ENCODE measurements at regions not wholly inside any gene's neighbourhood (a gene's known extent, or its start where the extent isn't known, plus 50 kb on each side); places are given as distances from the start of the nearest gene placed in this dataset.

DNA sequence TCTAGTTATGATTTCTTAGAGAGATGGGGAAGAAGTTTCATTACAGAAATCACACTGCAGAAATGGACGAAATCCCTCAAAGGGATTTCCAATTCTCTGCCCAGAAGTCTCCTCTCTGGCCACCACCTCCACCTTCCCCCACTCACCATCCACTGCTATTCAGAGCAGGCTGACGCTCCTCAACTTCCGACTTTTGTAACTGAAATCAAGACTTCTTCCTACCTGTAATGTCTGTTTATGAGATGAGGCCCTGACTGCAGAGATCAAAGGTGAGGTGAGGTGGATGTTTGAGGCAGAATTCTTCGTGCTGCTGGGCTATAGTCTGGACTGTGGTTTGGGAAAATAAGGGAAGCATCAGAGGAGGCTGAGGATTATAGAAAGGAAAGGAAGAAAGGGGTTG, 385.2 kb upstream of the ARID1B start:
- TF ChIP-seq EZH2phosphoT487 (IDR thresholded peaks at IDR 0.05; ENCODE audit: insufficient read depth, low read depth) (no peak), EZH2 (IDR thresholded peaks at IDR 0.05; ENCODE audit: insufficient read depth, poor library complexity, severe bottlenecking) (no peak)

Data from GM23248 (cell line).